ENCODE measurements at regions not wholly inside any gene's neighbourhood (a gene's known extent, or its start where the extent isn't known, plus 50 kb on each side); places are given as distances from the start of the nearest gene placed in this dataset.
A peak's percentile ranks its signal among the peaks of the same experiment; 100 is the strongest.
"Not testable (repeated sequence)": the region's sequence is repeated elsewhere in the genome, so short reads cannot be mapped to it uniquely, and the experiment has no call there.

DNA sequence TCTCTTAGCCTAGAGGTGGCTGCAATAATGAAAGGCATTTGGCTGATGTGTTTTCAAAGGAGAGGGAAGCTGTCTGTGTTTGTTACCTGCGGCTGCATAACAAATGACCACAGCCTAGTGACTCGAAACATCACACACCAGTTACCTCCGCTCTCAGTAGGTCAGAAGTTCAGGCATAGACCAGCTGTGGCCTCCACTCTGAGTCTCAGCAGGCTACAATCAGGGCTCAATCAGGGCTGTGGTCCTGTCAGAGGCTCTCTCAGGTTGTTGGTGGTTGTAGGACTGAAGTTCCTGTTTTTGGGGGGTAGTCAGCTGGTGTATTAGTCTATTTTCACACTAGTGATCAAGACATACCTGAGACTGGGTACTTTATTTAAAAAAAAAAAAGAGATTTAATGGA lies 1381.5 kb downstream of the CDH12 start:
- not testable (repeated sequence) for H3K4me3 ChIP-seq (ENCODE audit: low read length); H3K27ac ChIP-seq (ENCODE audit: low read length); H3K9me3 ChIP-seq (ENCODE audit: control insufficient read depth, low read depth, low read length); H3K36me3 ChIP-seq (ENCODE audit: control insufficient read depth, insufficient read depth, low read length); DNase-seq; H3K27me3 ChIP-seq (ENCODE audit: control insufficient read depth, insufficient read depth, low read length); H3K4me1 ChIP-seq (ENCODE audit: control insufficient read depth, insufficient read depth, low read length)
- no CpG with 5 or more reads among the region's 3 CpGs for WGBS (ENCODE audit: insufficient coverage, low lambda C conversion rate)

DNA sequence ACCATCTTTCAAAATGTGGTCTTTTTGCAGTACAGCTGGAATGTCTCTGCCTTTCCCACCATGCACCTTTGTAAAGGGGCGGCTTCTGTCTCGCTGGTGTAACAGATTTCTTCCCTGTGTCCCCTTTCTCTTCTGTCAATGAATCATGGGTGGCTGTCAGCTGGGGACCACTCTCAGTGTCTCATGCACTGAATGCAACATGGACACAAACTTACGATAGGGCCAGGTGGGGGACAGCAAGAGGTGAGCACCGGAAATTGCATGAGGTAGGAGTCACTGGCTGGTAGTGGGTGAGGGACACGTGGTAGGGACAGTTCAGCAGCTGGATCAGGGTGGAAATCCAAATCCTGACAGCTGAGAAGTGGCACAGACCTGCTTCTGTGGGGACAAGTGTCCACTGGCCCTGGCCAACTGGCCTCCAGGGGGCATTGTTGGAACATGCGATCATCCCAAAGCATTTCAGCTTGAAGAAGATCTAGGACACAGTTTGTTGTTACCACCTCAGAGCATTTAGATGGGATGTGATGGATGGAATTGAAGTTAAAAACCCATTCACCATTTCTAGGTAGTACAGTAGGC lies 1383.5 kb downstream of the CDH12 start:
- H3K4me1 ChIP-seq (ENCODE audit: control insufficient read depth, insufficient read depth, low read length); H3K27ac ChIP-seq (ENCODE audit: low read length); H3K27me3 ChIP-seq (ENCODE audit: control insufficient read depth, insufficient read depth, low read length); H3K4me3 ChIP-seq (ENCODE audit: low read length); H3K36me3 ChIP-seq (ENCODE audit: control insufficient read depth, insufficient read depth, low read length); H3K9me3 ChIP-seq (ENCODE audit: control insufficient read depth, low read depth, low read length): not testable (repeated sequence)
- WGBS (ENCODE audit: insufficient coverage, low lambda C conversion rate), result no CpG with 5 or more reads among the region's 6 CpGs
- peak in 1 of 2 donors; percentile 3 for DNase-seq

DNA sequence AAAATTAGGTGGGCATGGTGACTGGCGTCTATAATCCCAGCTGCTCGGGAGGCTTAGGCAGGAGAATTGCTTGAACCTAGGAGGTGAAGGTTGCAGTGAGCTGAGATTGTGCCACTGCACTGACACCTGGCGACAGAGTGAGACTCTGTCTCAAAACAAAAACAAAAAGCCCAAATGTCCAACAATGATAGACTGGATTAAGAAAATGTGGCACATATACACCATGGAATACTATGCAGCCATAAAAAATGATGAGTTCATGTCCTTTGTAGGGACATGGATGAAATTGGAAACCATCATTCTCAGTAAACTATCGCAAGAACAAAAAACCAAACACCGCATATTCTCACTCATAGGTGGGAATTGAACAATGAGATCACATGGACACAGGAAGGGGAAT lies 1385.6 kb downstream of the CDH12 start:
- H3K9me3 ChIP-seq (ENCODE audit: control insufficient read depth, low read depth, low read length); H3K27ac ChIP-seq (ENCODE audit: low read length); H3K36me3 ChIP-seq (ENCODE audit: control insufficient read depth, insufficient read depth, low read length); H3K4me1 ChIP-seq (ENCODE audit: control insufficient read depth, insufficient read depth, low read length); H3K4me3 ChIP-seq (ENCODE audit: low read length); H3K27me3 ChIP-seq (ENCODE audit: control insufficient read depth, insufficient read depth, low read length); DNase-seq: not testable (repeated sequence)
- no CpG with 5 or more reads among the region's 5 CpGs for WGBS (ENCODE audit: insufficient coverage, low lambda C conversion rate)

DNA sequence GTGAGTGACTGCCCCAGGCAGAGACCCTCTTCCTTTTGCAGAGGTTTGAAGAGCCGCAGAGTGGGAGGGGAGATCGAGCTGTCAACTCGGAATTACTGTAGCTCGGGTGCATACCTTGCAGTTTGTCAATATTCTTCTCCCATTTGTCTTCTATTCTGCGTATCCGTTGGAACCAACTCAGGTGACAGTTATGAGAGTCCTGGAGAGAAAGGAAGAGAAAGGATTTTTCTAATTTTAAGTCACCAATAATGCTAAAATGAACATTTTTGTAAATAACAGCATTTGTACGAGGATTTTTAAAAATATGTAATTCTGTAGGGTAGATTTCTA lies 1393.4 kb downstream of the CDH12 start:
- not testable (repeated sequence) for H3K9me3 ChIP-seq (ENCODE audit: control insufficient read depth, low read depth, low read length); H3K27ac ChIP-seq (ENCODE audit: low read length); H3K36me3 ChIP-seq (ENCODE audit: control insufficient read depth, insufficient read depth, low read length); H3K27me3 ChIP-seq (ENCODE audit: control insufficient read depth, insufficient read depth, low read length); H3K4me1 ChIP-seq (ENCODE audit: control insufficient read depth, insufficient read depth, low read length); DNase-seq
- H3K4me3 ChIP-seq (ENCODE audit: low read length), result peak overlapping the region; percentile 68
- no CpG with 5 or more reads among the region's 7 CpGs for WGBS (ENCODE audit: insufficient coverage, low lambda C conversion rate)

DNA sequence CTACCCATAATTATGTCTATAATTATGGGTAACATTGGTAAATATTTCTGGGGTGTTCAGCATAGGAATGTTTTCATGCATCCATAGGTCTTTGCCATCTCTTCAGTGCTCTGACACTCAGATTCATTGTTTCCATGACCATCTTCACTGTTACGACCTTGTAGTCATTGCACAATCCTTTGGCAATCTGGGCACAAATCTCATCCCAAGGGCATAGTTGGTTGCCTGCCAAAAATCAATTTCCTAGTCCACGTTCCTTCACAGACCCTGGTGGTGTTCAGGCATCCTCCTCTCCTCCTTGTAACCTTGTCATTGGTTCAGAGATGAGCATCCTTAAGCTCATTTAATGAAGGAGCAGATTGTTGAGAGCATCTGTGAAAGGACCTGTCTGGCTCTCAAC lies 1400.7 kb downstream of the CDH12 start:
- Histone ChIP-seq H3K4me1 (ENCODE audit: control insufficient read depth, insufficient read depth, low read length) (no peaks in the 10 kb centered on the region), H3K9me3 (ENCODE audit: control insufficient read depth, low read depth, low read length) (no peaks in the 10 kb centered on the region), H3K4me3 (ENCODE audit: low read length) (no peak overlapping the region), H3K27me3 (ENCODE audit: control insufficient read depth, insufficient read depth, low read length) (no peaks in the 10 kb centered on the region), H3K36me3 (ENCODE audit: control insufficient read depth, insufficient read depth, low read length) (no peaks in the 10 kb centered on the region), H3K27ac (ENCODE audit: low read length) (no peak overlapping the region)
- DNase-seq, result no peak
- WGBS (ENCODE audit: insufficient coverage, low lambda C conversion rate), result no CpG with 5 or more reads among the region's 2 CpGs

DNA sequence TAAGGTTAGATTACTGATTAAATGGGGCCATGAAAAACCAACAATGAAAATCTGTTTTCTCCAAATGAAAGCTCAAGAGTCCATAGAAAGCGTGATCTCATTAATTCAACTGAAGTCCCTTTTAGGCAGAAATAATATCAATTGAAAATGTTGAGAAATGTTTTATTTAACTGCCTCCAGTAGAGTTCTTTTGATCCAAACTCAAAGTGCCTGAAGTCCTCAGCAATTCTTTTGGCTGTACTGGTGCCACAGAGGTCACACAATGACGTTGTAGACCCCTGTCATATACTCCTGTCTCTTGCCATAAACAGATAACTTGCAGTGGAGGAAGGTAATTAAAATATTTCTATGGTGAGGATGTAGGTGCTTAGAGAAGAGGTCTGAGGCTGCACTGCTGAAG lies 1420.5 kb downstream of the CDH12 start:
- no peaks in the 10 kb centered on the region for H3K27me3 ChIP-seq (ENCODE audit: control insufficient read depth, insufficient read depth, low read length)
- no peak overlapping the region for H3K4me3 ChIP-seq (ENCODE audit: low read length)
- no peak overlapping the region for H3K27ac ChIP-seq (ENCODE audit: low read length)
- no peaks in the 10 kb centered on the region for H3K4me1 ChIP-seq (ENCODE audit: control insufficient read depth, insufficient read depth, low read length)
- WGBS (ENCODE audit: insufficient coverage, low lambda C conversion rate), result 100% methylated on average over 1 of the region's 2 CpGs
- H3K36me3 ChIP-seq (ENCODE audit: control insufficient read depth, insufficient read depth, low read length), result no peaks in the 10 kb centered on the region
- no peaks in the 10 kb centered on the region for H3K9me3 ChIP-seq (ENCODE audit: control insufficient read depth, low read depth, low read length)
- DNase-seq, result no peak

DNA sequence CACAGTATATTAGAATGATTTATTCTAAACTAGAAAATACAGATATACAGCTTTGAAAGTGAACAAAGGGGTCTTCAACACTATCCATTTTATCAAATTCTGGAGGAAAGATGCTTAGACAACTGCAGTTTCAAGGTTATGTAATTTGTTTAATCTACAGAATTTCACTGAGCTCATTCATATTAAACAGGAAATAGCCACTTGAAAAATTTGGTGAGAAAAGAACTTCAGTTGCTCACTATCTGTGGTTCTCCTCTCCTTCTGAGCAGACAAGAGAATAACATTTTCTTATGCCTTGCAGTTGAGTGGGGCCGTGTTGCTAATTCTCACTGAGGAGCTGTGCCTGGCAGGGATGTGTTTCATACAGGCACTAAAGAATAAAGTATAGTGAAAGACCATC lies 1428.2 kb downstream of the CDH12 start:
- Histone ChIP-seq H3K4me1 (ENCODE audit: control insufficient read depth, insufficient read depth, low read length) (no peaks in the 10 kb centered on the region), H3K4me3 (ENCODE audit: low read length) (no peak overlapping the region), H3K27me3 (ENCODE audit: control insufficient read depth, insufficient read depth, low read length) (no peaks in the 10 kb centered on the region), H3K36me3 (ENCODE audit: control insufficient read depth, insufficient read depth, low read length) (no peaks in the 10 kb centered on the region), H3K9me3 (ENCODE audit: control insufficient read depth, low read depth, low read length) (no peaks in the 10 kb centered on the region), H3K27ac (ENCODE audit: low read length) (no peak overlapping the region)
- peak in 1 of 2 donors; percentile 3 for DNase-seq
- WGBS (ENCODE audit: insufficient coverage, low lambda C conversion rate), result 83% methylated on average over 1 of the region's 1 CpG

DNA sequence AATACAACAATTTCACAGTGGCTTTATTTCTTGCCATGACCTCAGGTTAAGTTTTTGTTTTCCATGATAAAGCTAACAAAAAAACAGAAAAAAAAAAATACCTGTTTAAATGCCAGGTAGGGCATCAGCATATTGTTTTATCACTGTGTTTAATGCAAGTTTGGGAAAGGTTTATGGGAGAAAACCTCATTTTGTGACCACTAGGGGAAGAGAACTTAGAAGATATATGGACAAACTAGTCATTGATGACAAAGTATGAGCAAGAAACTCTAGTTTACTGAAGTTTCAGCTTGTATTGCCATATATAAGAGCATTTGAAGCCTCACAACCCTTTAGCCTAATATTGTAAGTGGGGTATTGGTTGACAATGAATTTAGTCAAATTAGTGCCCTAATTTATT lies 1431.4 kb upstream of the CDH18 start:
- Histone ChIP-seq H3K4me3 (ENCODE audit: low read length) (no peak overlapping the region), H3K27ac (ENCODE audit: low read length) (no peak overlapping the region), H3K4me1 (ENCODE audit: control insufficient read depth, insufficient read depth, low read length) (no peaks in the 10 kb centered on the region), H3K27me3 (ENCODE audit: control insufficient read depth, insufficient read depth, low read length) (no peaks in the 10 kb centered on the region), H3K36me3 (ENCODE audit: control insufficient read depth, insufficient read depth, low read length) (no peaks in the 10 kb centered on the region), H3K9me3 (ENCODE audit: control insufficient read depth, low read depth, low read length) (no peaks in the 10 kb centered on the region)
- DNase-seq, result no peak

DNA sequence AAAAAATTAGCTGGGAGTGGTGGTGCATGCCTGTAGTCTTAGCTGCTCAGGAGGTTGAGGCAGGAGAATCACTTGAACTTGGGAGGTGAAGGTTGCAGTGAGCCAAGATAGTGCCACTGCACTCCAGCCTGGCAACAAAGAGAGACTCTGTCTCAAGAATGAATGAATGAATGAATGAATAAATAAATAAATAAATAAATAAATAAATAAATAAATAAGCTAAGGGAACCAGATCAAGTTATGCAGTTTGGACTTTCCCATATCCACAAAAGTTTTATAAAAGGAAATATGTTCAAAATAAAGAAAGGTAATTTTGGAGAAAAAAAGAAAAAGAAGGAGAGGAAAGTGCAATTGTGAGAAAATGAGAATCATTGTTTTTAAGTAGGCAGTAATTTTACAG lies 1414.1 kb upstream of the CDH18 start:
- H3K4me1 ChIP-seq (ENCODE audit: control insufficient read depth, insufficient read depth, low read length); H3K27ac ChIP-seq (ENCODE audit: low read length); DNase-seq; H3K4me3 ChIP-seq (ENCODE audit: low read length); H3K9me3 ChIP-seq (ENCODE audit: control insufficient read depth, low read depth, low read length); H3K36me3 ChIP-seq (ENCODE audit: control insufficient read depth, insufficient read depth, low read length); H3K27me3 ChIP-seq (ENCODE audit: control insufficient read depth, insufficient read depth, low read length): not testable (repeated sequence)

DNA sequence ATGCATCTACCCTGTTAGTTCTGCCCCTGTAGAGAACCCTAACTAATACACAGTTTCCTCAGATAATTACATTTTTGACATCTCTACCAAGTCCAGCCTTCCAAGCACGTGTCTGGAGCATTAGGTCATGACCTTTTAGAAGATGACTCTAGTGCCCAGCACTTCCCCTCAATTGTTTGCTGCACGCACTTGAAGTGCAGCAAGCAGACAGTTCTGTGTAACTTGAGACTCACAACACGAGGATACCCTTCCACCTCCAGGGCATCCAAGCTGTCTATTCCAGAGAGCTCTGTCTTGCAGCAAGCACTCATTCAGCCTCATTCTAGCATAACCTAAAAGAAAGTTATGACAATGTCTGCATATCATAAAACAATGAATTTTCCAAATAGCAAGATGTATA lies 1410.5 kb upstream of the CDH18 start:
- no peak for DNase-seq
- Histone ChIP-seq H3K27me3 (ENCODE audit: control insufficient read depth, insufficient read depth, low read length) (no peaks in the 10 kb centered on the region), H3K27ac (ENCODE audit: low read length) (no peak overlapping the region), H3K4me1 (ENCODE audit: control insufficient read depth, insufficient read depth, low read length) (no peaks in the 10 kb centered on the region), H3K9me3 (ENCODE audit: control insufficient read depth, low read depth, low read length) (no peaks in the 10 kb centered on the region), H3K36me3 (ENCODE audit: control insufficient read depth, insufficient read depth, low read length) (no peaks in the 10 kb centered on the region), H3K4me3 (ENCODE audit: low read length) (no peak overlapping the region)
- WGBS (ENCODE audit: insufficient coverage, low lambda C conversion rate), result no CpG with 5 or more reads among the region's 3 CpGs

DNA sequence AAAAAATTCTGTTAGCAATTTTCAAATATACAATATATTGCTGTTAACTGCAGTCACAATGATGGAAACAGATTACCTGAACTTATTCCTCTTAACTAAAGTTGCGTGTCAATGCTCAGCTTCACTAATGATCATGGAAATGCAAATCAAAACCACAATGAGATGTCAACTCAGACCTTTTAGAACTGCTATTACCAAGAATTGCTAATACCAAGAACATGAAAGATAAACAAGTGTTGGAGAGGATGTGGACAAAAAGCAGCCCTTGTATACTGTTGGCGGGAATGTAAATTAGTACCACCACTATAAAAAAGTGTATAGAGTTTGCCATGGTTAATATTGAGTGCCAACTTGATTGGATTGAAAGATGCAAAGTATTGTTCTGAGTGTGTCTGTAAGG lies 1409.7 kb upstream of the CDH18 start:
- Histone ChIP-seq H3K36me3 (ENCODE audit: control insufficient read depth, insufficient read depth, low read length) (no peaks in the 10 kb centered on the region), H3K4me1 (ENCODE audit: control insufficient read depth, insufficient read depth, low read length) (no peaks in the 10 kb centered on the region), H3K9me3 (ENCODE audit: control insufficient read depth, low read depth, low read length) (no peaks in the 10 kb centered on the region), H3K27ac (ENCODE audit: low read length) (no peak overlapping the region), H3K27me3 (ENCODE audit: control insufficient read depth, insufficient read depth, low read length) (no peaks in the 10 kb centered on the region), H3K4me3 (ENCODE audit: low read length) (no peak overlapping the region)
- DNase-seq, result no peak
- WGBS (ENCODE audit: insufficient coverage, low lambda C conversion rate), result 93% methylated on average over 2 of the region's 2 CpGs
